Right cardiac atrium (tissue), 5 donors: ENCODE measurements at regions not wholly inside any gene's neighbourhood (a gene's known extent, or its start where the extent isn't known, plus 50 kb on each side); places are given as distances from the start of the nearest gene placed in this dataset.

Experiments used
- ATAC-seq, 2 donors: fragments of 200-7000 bp; cut with Tn5 transposase; one replicate each; pipeline versions ENCODE4 v1.8.0 to v1.9.1; 2020; ENCODE audit warnings: moderate library complexity in 2 of 2, mild to moderate bottlenecking in 1 of 2
- DNase-seq, 3 donors: peaks; one replicate each; pipeline ENCODE4 v3.0.0-alpha.2; 2020
- H3K27ac ChIP-seq: one replicate; pipeline ENCODE4 v1.5.1; 2013; ENCODE audit warnings: mild to moderate bottlenecking, low read length, control low read depth, moderate library complexity
- H3K27me3 ChIP-seq: one replicate; pipeline ENCODE4 v1.6.1; 2013; ENCODE audit not compliant: control insufficient read depth, insufficient read depth
- H3K4me1 ChIP-seq: one replicate; pipeline ENCODE4 v1.6.1; 2013; ENCODE audit warnings: low read length; ENCODE audit not compliant: control insufficient read depth, insufficient read depth
- H3K4me3 ChIP-seq: one replicate; pipeline ENCODE4 v1.5.1; 2013; ENCODE audit warnings: low read length, control low read depth
- H3K9me3 ChIP-seq: one replicate; pipeline ENCODE4 v1.6.1; 2013; ENCODE audit warnings: low read length; ENCODE audit not compliant: control insufficient read depth
- WGBS: extraction: QIAGEN DNeasy Blood & Tissue Kit; methylation state at CpG from one replicate; pipeline ENCODE4 v1.1.7; 2013; 5-methylcytosine and 5-hydroxymethylcytosine counted together
- intact Hi-C, 4 donors: fragments of 100-400 bp; cut with DNase I; formaldehyde crosslinking; loops; one replicate each; pipeline versions ENCODE4 v1.11.0 to v1.14.0; 2022 to 2023
- donor health status: healthy with polysubstance abuse.
- donor health status: DM: no; HTN: yes; CAD: no.
- donor health status: DM: no; HTN: no; CAD: no.
- donor health status: DM: no; HTN: yes; CAD: no; lungs with severe emphysema.
- donor health status: DM: yes; HTN: yes; CAD: no.

DNA sequence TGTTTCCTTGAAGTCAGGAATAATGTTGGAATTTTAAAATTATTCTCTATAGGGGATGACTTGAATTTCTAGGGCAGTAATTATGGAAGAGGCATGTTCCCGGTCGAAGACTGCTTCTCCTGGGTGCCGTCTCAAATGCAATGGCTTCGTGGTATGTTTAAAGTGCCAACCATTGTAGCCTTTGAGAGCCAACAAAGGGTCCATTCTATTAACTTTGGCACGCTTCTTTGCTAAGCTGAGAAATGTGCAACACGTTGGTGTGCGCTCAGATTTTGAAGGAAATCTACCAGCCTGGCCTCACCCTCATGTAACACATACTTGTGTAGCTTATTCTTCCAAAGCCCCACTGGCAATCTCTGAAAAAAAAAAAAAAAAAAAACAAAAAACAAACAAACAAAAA, 221.2 kb upstream of the ANKH start:
- 86% methylated on average over 7 of the region's 7 CpGs for WGBS
- Histone ChIP-seq H3K27me3 (no peaks in the 10 kb centered on the region), H3K9me3 (no peaks in the 10 kb centered on the region), H3K4me3 (no peak overlapping the region), H3K4me1 (no peaks in the 10 kb centered on the region), H3K27ac (no peak overlapping the region)
- ATAC-seq (no peak), DNase-seq (no peak)
- intact Hi-C loops, result no loop called here

DNA sequence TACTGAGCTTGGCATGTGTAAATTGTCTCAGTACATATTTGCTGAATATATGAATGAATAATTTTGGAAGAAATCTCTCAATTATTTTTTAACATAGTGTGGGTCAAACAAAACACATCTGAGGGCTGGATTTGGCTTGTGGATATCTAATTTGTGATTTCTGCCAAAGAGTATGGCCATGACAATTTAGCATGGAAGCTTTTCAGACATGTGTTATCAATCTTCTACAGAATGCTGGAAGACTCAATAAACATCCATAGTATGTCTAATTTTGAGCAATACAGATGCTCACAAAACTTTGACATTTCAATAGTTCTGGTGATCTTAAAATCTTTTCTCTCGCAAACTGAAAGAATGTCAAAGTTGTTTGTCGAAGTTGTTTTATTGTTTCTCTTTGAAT, 214.1 kb upstream of the ANKH start:
- WGBS, result 77% methylated on average over 2 of the region's 2 CpGs
- ATAC-seq (no peak), DNase-seq (no peak)
- Histone ChIP-seq H3K4me3 (no peak overlapping the region), H3K9me3 (peaks cover 8% of the 10 kb centered on the region), H3K27me3 (no peaks in the 10 kb centered on the region), H3K27ac (no peak overlapping the region), H3K4me1 (no peaks in the 10 kb centered on the region)
- intact Hi-C loops, result no loop called here

DNA sequence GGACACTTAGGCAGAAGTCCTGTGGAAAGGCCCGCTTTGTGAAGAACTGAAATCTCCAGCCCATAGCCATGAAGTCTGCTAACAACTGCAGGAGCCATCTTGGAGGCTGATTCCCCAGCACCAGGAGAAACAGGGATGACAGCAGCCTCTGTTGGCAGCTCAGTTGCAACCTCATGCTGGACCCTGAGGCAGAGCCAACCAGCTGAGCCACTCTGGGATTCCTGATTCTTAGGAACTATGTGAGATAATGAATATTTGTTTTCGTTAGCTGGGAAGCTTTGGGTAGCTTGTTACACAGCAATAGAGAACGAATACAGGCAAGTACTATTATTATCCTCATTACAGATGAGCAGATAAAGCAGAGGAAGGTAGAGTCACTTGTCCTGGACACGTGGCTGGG, 210.5 kb upstream of the ANKH start:
- WGBS, result 75% methylated on average over 4 of the region's 4 CpGs

DNA sequence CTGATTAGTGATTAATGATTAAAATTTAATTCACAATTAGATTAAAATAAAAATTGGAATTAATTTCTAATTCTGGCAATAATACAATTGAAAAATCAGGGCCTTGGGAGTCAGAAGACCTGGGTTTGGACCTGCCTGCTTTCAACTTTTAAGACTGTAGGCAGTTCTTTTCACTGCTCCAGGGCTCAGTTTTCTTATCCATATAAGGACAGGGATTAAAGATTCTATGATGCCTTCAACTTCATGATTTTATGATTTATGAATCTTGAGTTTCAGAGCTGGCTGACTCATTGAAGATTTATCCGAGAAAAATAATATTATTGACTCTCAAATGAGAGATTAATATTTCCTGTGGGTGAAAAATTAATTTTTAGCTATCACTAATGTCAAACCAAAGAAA, 208.6 kb upstream of the ANKH start:
- intact Hi-C loops, result no loop called here
- H3K4me1 ChIP-seq, result no peaks in the 10 kb centered on the region
- no peak overlapping the region for H3K27ac ChIP-seq
- ATAC-seq, result no peak
- H3K27me3 ChIP-seq, result no peaks in the 10 kb centered on the region
- 58% methylated on average over 1 of the region's 1 CpG for WGBS
- no peak overlapping the region for H3K4me3 ChIP-seq
- peaks cover 8% of the 10 kb centered on the region for H3K9me3 ChIP-seq
- DNase-seq, result no peak

More for the DNA sequence above, 210.5 kb upstream of the ANKH start:
- DNase-seq (no peak), ATAC-seq (no peak)
- H3K27me3 ChIP-seq, result no peaks in the 10 kb centered on the region
- no peak overlapping the region for H3K27ac ChIP-seq
- no peaks in the 10 kb centered on the region for H3K4me1 ChIP-seq
- no peak overlapping the region for H3K4me3 ChIP-seq
- intact Hi-C loops, result no loop called here
- H3K9me3 ChIP-seq, result peaks cover 8% of the 10 kb centered on the region

DNA sequence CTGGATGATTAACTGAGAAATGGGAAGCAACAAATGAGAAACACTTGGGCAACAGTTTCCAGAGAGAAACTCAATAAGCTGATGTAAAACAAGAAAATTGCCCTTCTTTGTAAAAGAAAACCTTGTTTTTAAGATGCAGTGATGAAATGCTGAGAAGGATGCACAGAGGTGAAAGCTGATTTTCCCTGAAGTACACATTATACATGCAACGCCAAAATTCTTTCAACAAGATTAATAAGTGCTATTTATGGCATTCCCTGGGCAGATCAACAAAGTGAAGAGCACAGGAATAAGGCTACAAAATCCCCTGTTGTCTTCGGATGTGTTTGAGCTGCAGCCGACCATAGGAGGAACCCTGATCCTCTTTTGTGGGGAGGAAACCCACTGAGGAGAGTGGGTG, 208.0 kb upstream of the ANKH start:
- WGBS, result 62% methylated on average over 3 of the region's 3 CpGs

DNA sequence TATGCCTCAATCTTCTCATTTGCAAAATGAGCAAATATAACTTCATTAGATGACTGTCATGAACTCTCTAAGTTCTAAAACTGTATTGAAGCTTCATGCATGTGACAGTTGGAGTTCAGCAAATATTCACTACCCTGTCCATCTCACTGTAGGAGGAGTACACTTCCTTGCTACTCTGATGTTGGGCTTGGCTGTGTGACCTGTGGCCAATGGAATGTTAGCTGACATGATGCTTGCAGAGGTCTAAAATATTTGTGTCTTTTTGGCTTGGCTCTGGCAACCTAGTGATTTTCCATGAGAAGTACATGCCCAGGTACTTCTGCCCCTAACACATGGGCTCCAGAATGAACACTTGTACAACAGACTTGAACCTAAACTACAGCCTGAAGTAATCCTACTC, 203.1 kb upstream of the ANKH start:
- Histone ChIP-seq H3K4me3 (no peak overlapping the region), H3K9me3 (peaks cover 5% of the 10 kb centered on the region), H3K4me1 (no peaks in the 10 kb centered on the region), H3K27me3 (no peaks in the 10 kb centered on the region), H3K27ac (no peak overlapping the region)
- no peak for DNase-seq
- ATAC-seq, result no peak
- intact Hi-C loops, result no loop called here

More for the DNA sequence above, 208.0 kb upstream of the ANKH start:
- Histone ChIP-seq H3K27me3 (no peaks in the 10 kb centered on the region), H3K4me3 (no peak overlapping the region), H3K4me1 (no peaks in the 10 kb centered on the region), H3K9me3 (peaks cover 8% of the 10 kb centered on the region), H3K27ac (no peak overlapping the region)
- DNase-seq (no peak), ATAC-seq (no peak)
- intact Hi-C loops, result no loop called here

DNA sequence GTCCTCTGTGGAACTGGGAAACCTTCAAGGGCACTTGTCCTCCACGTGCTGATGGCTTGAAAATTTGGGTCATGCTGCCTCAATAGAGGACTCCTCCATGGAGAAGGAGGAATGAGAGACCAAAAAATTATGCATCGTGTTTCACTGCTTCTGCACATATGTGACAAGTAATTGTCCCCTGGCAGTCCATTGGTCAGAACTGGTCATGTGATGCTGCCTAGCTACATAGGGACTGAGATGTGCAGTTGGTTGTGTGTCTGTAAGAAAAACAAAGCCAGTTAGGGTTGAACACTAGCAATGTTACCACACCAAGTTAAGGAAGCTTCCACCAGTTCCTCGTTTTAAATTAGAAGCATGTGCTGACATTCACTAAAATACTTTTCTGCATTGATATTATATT, 201.9 kb upstream of the ANKH start:
- Histone ChIP-seq H3K27me3 (no peaks in the 10 kb centered on the region), H3K27ac (no peak overlapping the region), H3K4me1 (no peaks in the 10 kb centered on the region), H3K4me3 (no peak overlapping the region), H3K9me3 (peaks cover 5% of the 10 kb centered on the region)
- intact Hi-C loops, result no loop called here
- no peak for ATAC-seq
- no peak for DNase-seq
- WGBS, result 87% methylated on average over 3 of the region's 3 CpGs

DNA sequence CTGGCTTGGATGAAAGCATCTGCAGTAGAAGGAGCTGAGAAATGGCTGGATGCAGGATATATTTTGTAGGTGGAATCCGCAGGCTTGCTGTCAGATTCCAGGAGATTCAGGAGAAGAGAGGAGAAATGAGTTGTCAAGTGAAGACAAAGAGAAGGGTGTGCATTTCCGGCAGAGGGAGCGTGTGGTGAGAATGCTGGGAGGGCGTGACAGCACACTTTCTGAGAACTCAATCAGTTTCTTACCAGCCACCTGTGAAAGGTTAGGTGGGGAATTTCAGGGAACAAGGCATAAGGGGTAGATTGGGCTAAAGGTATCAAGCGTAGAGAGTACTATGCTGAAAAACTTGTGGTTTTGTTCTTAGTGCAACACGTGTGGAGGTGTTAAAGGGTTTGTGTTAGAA, 199.3 kb upstream of the ANKH start:
- H3K4me3 ChIP-seq, result no peak overlapping the region
- H3K4me1 ChIP-seq, result no peaks in the 10 kb centered on the region
- ATAC-seq, result no peak
- H3K27me3 ChIP-seq, result no peaks in the 10 kb centered on the region
- no peak for DNase-seq
- 93% methylated on average over 6 of the region's 6 CpGs for WGBS
- peaks cover 5% of the 10 kb centered on the region for H3K9me3 ChIP-seq
- intact Hi-C loops, result no loop called here
- H3K27ac ChIP-seq, result no peak overlapping the region

DNA sequence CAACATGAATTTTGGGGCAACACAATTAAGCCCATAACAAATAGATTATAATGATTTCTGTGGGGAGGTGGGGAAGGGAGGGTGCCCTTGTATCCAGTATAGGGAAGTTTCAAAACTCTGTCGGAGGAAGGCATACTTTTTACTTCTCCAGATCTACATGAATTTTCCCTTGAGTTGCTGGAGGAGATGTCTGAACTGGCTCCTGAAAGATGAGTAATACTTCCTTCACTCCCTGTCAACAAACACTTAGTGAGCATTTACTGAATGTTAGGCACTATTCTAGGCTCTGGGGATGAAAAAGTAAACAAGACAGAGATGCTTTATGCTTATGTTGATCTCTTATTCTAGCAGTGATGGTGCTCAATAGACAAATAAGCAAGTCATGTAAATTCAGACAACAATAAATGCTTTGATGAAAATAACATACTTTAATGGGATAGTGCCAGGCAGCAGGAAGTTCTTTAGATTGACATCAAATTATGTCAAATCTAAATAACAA, 197.9 kb upstream of the ANKH start:
- intact Hi-C loops, result no loop called here
- DNase-seq, result no peak
- no peak overlapping the region for H3K27ac ChIP-seq
- no peaks in the 10 kb centered on the region for H3K27me3 ChIP-seq
- no peak for ATAC-seq
- peaks cover 5% of the 10 kb centered on the region for H3K9me3 ChIP-seq
- no peaks in the 10 kb centered on the region for H3K4me1 ChIP-seq
- WGBS, result 65% methylated on average over 1 of the region's 1 CpG
- H3K4me3 ChIP-seq, result no peak overlapping the region

DNA sequence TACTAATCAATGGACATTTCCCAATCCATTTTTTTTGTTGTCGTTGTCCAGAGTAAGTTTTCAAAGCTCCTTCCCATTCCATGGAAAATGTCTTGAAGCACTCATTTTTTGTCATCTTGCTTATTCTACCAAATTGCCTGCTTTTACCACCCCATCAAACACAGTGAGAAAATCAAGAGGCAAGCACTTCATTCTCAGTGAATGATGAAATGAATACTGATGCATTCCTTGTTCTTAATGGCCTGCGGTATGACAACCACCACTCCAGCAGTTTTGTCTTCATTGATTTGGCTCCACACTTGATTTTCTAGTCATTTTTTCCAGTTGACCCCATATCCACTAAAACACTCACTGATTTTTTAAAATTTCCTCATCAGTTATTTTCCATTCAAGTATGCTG, 193.5 kb upstream of the ANKH start:
- Histone ChIP-seq H3K27me3 (no peaks in the 10 kb centered on the region), H3K4me3 (no peak overlapping the region), H3K27ac (no peak overlapping the region), H3K9me3 (peaks cover 3% of the 10 kb centered on the region), H3K4me1 (no peaks in the 10 kb centered on the region)
- ATAC-seq (no peak), DNase-seq (no peak)
- intact Hi-C loops, result no loop called here
- 67% methylated on average over 2 of the region's 2 CpGs for WGBS

DNA sequence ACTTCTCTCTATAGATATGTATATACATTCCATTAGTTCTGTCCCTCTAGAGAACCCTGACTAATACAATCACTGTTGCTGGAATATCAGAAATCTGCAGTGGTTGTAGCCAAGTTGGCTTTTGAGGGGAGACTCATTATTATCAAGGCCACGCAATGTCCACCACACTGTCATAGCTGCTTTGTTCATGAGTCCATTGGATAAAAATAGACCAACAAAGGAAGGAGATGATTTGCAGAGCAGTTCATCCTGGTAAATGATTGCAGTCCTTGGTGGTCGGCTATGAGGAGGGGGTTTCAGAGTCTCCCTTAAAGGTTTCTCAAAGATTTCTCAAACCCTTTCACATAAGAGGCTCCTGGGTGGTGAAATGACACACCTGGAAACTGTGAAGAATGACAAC, 192.8 kb upstream of the ANKH start:
- WGBS, result 47% methylated on average over 2 of the region's 2 CpGs
- DNase-seq, result no peak
- Histone ChIP-seq H3K4me1 (no peaks in the 10 kb centered on the region), H3K4me3 (no peak overlapping the region), H3K27ac (no peak overlapping the region), H3K9me3 (peaks cover 3% of the 10 kb centered on the region), H3K27me3 (no peaks in the 10 kb centered on the region)
- ATAC-seq, result no peak
- intact Hi-C loops, result no loop called here

DNA sequence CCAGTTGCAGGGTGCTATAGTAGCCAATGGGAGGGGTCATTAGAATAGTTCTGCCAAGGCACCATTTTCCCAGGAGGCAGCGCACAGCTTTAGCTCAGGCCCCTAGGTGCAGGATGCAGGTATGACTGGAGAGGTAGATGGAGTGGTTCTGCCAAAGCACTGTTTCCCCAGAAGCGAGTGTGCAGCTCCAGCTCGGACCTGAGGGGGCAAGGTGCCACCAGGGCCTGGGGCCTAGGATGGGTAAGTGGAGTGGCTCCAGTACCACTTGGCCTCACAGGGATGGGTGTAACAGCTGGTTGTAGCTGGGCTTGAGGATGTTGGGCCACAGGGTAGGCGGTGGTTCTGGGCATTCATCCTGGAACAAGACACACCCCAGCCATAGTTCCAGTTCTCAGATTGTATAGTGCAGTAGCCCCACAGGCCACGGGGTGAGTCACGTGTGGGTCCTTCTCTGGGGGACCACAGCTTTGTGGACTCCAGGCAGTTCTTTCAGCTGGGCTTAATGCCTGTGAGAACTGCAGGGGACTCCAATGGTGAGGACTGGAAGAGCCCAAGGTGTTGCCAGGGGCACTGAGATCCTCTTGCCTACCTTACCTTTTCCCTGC, 185.5 kb upstream of the ANKH start:
- no peak for DNase-seq
- intact Hi-C loops, result no loop called here
- H3K27ac ChIP-seq, result no peak overlapping the region
- no peak for ATAC-seq
- H3K4me1 ChIP-seq, result no peaks in the 10 kb centered on the region
- no peaks in the 10 kb centered on the region for H3K9me3 ChIP-seq
- WGBS, result 91% methylated on average over 6 of the region's 6 CpGs
- H3K4me3 ChIP-seq, result no peak overlapping the region
- H3K27me3 ChIP-seq, result no peaks in the 10 kb centered on the region
